Activated T-helper 9 cell treated with anti-CD3 and anti-CD28 coated beads, Interleukin-2, amount 50 U/mL, for 16 hours (primary cell): ENCODE measurements at regions not wholly inside any gene's neighbourhood (a gene's known extent, or its start where the extent isn't known, plus 50 kb on each side); places are given as distances from the start of the nearest gene placed in this dataset.
"Not testable (repeated sequence)": the region's sequence is repeated elsewhere in the genome, so short reads cannot be mapped to it uniquely, and the experiment has no call there.

Experiments
- DNase-seq: peaks from one replicate; pipeline ENCODE4 v3.0.0-alpha.2; 2020; ENCODE audit warnings: low read depth

DNA sequence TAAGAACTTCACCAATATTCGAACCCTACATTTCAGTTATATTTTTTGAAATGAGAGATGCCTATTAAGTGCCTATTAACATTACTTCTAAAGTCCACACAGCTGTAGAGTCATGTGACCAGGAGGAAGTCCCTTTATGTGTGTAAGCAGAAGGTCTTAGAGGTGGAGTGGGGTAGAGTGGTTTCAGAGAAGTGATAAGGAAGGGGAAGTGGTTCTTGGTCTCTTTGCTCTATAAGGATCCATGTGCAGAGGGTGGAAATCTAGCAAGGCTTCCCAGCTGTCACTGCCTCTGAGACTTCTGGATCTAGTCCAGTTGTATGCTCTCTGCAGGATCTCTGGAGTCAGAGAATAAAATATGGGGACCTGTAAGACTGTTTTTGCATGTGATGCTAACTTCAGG lies 673.9 kb downstream of the FLRT2 start:
- no peak for DNase-seq

DNA sequence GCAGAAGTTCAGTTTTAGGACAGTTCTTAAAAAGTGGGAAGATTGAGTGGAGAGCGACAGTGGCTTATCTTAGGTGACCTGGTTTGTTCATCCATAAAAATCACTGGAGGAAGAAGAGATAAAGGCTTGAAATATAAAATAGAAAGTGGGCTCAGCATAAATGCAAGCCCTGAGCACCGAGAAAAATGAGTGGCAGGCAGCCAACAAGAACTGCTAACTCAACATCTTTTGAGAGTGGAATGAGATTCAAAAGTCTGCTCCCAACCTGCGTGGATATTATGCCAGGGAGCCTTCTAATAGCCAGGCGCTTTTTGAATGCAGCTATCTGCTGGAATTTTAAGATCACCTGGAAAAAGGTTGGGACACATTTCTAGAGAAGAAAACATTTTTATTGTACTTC lies 666.5 kb downstream of the FLRT2 start:
- DNase-seq, result no peak

DNA sequence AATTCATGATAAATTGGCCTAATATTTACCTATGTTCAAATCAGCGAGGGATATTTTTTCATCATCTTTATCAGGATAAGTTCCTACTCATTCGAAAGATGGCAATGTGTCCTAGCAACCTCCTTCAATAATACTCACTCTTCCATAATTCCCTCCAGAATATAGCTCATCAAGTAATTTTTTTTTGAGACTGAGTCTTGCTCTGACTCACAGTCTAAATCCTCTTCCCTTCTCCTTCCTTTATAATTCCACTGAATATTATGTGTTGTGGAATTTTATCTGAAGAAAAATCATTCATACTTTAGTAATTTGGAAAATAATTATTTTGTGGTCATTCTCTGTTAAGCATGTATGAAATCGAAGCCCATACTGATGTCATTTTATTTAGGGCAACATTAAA lies 663.8 kb downstream of the FLRT2 start:
- DNase-seq, result no peak

DNA sequence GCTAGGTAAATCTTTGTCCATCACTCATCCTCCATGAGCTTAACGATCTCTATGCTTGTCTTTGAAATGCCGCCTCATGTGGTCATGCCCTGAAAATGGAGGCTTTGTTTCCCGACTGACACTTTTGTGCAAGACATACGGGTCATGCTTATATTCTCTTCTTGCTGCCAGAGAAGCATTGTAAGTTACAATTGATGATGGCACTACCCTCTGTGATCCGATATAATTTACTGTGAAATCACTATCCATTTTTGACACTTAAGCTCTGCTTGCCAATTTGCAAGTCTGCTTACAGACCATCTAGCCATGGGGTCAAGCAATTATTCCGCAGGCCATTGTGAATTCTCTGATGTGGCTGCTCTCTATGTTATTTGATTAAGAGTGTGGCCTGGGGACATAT lies 650.0 kb downstream of the FLRT2 start:
- DNase-seq, result no peak

DNA sequence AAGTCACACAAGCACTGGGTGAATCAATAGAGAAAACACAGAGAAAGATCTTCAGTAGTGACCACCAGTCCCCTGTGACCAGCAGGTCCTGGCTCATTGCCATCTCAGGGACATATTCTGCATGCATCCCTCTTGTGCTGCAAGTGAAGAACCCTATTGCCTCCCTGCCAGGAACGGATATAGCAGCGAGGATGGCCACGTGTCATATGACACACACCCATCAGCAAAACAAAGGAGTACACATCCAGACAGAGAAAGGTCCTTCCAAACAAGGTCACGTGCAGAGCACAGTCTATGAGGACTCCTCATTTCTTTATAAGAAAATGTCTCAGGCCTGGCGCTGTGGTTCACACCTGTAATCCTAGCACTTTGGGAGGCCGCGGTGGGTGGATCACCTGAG lies 638.4 kb downstream of the FLRT2 start:
- no peak for DNase-seq

DNA sequence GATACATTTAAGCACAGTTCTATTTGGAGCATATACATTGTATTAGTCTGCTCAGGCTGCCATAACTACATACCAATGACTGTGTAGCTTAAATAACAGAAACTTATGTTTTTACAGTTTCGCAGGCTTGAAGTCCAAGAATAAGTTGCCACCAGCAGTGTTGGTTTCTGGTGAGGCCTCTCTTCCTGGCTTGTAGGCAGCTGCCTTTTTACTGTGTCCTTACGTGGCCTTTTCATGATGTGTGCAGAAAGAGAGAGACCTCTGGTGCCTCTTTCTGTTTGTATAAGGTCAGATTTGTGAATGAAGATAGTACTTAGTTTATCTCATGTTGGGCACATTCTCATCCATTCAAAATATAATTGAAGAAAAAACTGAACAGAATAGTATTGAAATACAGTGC lies 636.6 kb downstream of the FLRT2 start:
- DNase-seq, result no peak

DNA sequence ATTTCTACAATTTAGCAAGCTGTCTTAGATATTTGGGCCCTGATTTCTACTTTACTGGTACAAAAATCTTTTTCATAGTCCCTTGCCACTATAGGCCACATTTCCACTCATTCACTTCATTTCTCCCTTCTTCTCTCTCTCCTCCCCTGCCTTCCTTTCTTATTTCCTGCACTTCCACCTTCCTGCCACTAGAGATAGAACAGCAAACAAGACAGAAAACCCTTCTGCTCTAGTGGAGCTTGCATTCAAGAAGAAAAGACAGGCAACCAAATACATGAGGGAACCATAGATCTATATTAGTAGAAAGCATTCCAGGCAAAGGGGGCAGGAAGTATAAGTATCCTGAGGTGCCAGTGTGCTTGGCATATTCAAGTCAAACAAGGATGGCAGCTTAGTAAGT lies 623.5 kb downstream of the FLRT2 start:
- no peak for DNase-seq

DNA sequence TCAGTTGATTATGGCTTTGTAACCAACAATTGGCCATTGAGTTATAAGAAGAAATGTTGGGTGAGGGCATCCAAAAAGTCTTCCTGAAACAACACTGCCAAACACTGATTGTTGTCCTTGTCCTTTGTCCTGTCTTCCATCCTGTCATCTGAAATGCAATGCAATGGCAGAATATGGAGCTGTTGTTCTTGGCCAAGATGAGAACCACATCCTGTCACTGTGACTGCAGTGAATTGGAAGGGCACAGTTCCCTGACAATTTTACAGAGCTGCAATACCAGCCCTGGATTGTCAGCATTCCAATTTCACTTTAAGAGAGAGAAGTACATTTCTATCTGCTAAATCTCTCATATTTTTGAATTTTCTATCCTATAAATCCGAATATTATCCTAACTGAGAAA lies 613.3 kb downstream of the FLRT2 start:
- no peak for DNase-seq

DNA sequence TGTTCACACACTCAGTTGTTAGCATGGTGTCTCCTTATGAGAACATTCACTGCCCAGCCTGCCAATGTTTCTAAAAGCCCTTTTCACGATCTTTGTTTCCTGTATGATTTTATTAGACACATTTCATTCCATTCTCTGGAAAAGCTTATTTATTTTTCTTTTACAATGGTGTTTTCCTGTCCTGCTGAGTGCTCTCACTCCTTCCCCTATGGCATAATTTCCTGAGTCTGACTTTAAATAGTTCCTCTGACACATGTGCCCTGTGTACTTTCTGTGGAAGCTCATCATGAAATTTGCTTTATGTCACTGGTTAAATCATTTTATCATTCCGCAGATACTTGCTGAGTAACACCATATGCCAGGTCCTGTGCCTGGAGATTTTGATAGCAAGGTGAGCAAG lies 612.0 kb downstream of the FLRT2 start:
- DNase-seq, result no peak

DNA sequence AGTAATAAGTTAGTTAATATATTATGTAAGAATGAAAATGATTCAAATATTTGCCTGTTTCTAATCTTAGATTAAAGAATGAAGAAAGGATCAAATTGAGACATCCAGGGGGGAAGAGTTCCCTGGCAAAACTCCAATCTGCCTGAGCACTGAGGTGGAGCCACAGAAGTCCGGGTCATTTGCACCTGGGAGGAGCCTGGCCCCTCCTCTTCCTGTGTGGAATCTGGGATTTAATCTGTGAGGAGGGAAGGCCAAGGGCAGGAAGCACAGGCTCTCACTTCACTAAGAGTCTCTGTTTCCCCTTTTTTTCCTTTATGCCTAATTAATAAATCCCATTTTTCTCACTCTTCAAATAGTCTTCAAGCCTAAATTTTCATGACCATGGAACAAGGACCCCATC lies 599.5 kb downstream of the FLRT2 start:
- DNase-seq, result no peak

DNA sequence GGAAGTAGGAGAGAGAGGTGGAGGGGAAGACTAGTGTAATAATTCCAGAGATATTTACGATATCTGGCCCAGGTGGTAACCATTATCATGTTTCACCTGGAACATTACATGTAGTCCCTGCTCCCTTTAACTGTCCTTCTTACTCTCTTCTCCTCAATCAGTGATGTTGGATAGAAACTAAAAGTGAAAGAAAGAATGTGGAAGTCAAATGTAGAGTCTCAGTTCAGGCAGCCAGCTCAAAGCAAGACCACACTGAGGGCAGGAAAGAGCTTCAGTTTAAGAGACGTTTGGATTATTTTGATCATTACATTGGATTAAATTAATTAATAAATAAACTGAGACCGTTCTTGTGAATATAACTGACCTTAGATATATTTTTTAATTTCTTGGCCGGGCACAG lies 594.4 kb downstream of the FLRT2 start:
- no peak for DNase-seq

DNA sequence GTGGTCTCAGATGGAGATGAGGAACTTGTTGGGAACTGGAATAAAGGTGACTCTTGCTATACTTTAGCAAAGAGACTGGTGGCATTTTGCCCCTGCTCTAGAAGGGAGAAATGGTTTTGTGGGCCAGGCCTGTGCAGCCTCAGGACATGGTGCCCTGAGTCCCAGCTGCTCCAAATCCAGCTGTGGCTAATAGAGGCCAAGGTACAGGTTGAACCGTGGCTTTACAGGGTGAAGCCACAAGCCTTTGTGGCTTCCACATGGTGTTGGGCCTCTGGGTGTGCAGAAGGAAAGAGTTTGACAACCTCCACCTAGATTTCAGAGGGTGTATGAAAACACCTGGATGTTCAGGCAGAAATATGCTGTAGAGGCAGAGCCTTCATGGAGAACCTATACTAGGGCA lies 586.0 kb downstream of the FLRT2 start:
- no peak for DNase-seq

DNA sequence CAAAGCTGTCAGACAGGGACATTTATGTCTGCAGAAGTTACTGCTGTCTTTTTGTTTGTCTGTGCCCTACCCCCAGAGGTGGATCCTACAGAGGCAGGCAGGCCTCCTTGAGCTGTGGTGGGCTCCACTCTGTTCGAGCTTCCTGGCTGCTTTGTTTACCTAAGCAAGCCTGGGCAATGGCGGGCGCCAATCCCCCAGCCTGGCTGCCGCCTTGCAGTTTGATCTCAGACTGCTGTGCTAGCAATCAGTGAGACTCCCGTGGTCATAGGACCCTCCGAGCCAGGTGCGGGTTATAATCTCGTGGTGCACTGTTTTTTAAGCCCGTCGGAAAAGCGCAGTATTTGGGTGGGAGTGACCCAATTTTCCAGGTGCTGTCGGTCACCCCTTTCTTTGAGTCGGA lies 580.9 kb downstream of the FLRT2 start:
- DNase-seq, result not testable (repeated sequence)

DNA sequence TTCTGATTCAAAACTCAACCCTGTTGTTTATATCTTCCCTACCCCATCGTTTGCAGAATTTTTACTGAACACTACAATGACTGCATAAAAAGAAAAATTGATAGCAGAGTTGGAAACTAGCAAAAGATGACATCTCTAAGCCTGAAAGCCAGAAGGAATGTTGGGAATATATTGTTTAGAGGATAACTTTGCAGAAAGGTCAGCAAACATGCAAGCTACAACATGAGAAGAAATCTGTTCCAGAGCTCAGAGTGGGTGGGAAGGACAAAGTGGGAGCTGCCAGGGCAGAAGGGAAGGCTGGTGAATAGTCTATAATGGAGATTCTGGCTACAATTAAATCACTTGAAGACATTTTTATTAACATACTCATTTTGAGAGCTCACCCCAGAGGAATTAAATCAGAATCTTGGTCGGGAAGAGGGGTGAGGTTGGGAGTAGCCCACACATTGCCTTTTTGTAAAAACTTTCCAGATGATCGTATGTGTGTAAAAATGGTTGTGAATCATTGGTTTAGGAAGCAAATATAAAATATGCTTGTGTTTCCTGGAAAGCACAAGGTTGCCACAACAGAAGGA lies 574.8 kb downstream of the FLRT2 start:
- DNase-seq, result no peak

DNA sequence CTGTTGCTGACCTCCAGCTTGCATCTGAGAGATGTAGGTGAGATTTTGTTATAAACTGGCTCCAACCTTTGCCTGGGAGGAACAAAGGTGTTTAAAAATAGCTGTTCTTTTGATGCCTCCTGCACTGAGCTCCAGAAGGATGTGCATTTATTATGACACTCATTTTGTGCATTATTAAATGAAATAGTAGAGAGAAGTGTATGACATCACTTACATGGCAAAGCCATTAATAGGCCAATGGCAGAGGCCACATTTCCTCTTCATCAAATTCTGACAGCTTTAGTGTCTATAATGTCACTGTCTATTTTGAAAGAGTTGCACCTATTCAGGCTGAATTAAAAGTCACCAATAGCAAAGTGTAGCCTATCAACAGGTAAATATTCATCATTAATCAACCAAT lies 564.6 kb downstream of the FLRT2 start:
- no peak for DNase-seq

DNA sequence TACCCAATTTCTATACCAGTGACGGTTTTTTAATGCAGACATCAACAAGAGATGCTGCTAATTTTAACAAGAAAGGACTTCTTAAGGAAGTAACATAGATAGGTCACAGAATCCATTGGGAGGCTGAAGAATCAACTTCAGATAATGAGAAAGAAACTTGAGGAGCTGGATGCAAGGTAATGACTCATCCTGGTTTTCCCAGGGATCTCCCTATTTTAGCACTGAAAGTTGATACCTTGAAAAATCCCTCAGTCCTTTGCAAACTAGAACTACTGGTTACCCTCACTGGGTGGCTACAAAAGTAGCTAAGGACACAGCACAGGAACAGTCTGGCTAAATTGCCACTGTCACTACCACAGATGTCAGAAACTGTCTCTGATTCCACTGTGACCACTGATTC lies 561.9 kb downstream of the FLRT2 start:
- no peak for DNase-seq

DNA sequence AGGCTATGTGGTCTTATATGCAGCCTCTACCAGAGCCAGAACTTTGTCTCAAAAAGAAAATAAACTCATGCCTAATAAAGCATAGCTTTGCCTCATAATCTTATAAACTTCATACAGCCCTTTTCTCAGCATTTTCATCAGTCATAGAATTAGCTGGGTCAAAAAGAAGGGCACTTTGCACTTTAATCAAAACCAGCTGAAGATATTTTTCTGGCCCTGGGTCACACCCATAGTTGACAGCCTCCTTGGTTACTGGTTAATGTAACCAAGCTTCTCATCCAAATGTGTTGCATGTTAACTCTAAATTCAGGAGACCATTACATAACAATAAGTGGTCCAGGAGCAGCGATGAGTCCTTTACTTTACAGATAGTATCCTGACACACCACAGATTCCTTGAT lies 558.2 kb downstream of the FLRT2 start:
- DNase-seq, result no peak

DNA sequence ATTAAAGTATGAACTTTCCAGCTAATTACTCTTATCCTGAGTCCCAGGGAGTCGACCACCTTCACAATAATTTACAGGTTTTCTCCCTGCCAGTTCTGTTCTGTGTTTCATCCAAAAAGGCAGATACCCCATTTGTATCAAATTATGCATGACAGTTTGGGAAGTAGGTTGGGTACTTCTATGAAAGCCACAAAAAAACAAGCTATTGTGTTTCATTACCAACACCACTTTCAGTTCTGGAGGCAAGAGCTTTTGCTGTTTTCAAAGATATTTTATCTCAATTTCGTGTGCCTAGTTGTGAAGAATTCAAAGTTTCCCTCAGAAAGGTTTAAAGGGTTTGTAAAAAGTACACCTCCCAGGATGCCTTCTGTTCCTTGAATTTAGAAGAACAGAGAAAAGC lies 557.4 kb downstream of the FLRT2 start:
- DNase-seq, result no peak

DNA sequence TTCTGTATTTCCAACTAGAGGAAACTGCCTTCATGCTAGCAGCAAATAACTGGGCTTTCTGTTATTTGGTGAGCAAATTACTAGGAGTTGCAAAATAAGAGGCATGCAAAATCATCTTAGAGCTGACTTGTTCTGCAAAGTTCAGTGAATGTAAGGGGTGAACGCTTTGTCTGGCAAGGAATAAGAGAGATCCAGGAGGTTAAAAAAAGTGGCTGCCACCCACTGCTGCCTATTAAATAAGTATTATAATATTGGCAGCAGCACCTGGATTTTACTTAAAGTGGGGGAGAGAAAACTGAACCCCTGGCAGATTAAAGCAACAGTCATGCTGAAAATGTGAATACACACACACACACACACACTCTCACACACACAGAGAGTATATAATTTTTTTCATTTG lies 557.0 kb downstream of the FLRT2 start:
- no peak for DNase-seq

DNA sequence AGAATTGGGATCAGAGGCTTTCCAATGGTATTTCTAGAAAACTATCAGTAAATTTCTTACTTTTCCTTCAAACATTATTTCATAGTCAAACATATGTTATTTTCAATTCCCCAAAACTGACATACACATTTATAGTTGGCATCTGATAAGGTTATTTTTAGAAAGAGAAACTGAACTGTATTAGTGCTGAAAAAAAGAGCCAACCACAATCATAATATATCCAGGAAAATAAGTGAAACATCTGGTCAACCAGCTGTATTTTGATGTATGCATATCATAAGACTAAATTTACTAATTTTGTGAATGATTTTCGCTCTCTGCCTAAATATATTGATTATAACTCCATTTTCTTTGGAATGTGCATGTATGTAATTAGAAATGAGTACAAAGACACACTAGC lies 554.2 kb downstream of the FLRT2 start:
- DNase-seq, result no peak

DNA sequence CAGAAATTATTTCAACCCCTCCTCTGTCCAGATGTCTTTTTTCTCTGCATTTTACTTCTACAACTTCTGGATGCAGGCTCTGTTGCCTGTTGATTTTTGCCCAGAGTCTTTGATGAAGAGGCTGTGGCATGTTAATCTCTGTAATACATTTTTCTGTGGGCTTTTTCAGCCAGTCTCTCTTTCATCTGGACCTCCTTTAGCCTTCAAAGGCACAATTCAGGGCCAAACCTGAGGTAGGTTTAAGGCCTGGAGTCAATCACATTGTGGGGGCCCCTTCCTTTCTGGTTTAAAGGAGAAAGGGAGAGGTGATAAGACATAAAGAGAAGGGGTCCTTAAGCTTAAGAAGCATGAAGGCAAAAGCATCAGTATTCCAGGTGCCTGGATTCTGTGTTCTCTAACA lies 553.7 kb downstream of the FLRT2 start:
- DNase-seq, result no peak

DNA sequence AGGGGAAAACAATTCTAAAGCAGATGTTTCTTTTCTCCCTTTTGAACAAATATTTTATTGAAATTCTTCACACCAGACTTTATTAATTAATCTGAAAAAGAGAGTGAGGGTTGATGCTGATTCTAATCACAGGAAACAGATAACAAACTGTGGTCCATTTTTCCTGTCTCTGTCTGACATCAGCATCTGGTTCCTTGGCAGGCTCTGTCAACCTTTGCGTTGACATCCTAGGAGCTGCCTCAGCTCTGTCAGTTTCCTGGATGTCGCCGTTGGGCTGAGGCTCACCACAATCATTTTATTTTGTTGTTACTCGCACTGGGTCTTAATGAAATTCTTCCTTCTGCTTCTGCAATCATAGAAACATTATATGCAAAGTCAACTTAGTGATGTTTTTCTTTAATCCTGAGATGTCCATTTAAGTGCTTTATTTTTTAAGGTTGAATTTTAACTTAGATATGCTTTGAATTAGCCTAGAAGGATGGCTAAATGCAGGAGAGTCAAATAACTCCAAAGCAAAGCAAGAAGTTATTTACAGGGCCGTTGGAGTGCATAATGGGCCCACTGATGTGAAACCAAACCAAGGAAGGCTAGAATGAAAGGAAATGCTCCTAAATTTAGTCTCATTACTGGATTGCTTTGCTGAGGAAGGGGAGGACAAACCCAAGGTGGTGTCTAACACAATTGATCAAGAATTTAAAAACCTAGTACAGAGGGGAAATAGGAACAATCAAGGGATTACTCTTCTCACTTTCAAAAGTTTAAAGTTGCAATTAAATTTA lies 542.4 kb downstream of the FLRT2 start:
- DNase-seq, result no peak

DNA sequence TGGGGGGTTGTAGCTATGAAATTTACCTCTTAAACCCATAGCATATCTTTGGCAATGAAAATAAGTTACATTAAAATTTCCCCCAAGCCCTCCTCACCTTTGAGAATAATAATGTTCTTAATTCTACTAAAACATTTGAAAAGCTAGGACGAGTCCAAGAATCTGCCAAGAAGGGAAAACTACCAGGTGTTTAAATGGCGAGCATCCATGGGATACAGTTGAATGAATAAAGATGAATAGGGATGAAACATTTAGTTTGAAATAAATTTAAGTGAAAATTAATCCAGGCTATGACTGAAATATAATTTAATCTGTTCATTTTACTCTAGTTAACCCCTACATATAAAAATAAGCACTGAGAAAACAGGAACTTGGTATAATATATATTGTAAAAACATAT lies 536.7 kb downstream of the FLRT2 start:
- DNase-seq, result no peak

DNA sequence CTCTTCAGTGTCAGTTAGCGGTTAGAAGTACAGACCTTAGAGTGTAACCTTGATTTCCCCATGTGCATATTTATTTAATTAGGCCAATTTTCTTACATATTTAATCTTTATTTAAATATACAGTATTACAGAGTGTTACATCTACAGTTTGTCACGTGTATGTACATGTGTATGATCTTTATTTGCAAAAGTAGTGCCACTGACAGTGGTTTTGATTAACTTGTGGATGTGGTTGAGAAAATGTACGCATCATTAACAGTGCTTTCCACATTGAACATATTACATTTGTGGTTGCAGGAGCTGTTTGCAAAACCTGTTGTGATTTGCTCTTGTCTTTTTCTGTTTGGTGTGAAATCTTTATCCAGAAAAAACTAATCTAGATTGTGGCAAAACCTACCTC lies 535.5 kb downstream of the FLRT2 start:
- DNase-seq, result no peak
